ENCODE measurements at regions not wholly inside any gene's neighbourhood (a gene's known extent, or its start where the extent isn't known, plus 50 kb on each side); places are given as distances from the start of the nearest gene placed in this dataset.

- DNase-seq: no peak
Measured at GRCh38 chr3:127112796-127113570, 79.9 kb upstream of the PRR23E start.

DNA sequence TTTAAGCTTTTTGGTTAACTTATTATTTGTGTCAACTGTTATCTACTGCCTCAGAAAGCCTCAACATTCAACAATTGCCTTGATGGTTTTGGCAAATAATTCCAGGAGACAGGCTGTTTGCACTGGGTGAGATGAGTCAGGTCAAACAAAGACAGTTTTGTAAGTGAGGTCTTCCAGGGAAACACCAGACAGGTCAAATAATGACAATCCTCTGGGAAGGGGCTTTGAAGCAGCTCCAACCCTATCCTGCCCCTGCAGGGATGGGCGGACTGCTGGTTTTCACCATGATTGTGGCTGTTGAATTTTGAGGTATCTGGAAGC, 79.4 kb upstream of the PRR23E start:
- no peak for DNase-seq

- DNase-seq: no peak
Measured at GRCh38 chr3:127114337-127115070, 78.4 kb upstream of the PRR23E start.

GRCh38 chr3:127115691-127116351, 77.1 kb upstream of the PRR23E start:
- DNase-seq: no peak

DNA sequence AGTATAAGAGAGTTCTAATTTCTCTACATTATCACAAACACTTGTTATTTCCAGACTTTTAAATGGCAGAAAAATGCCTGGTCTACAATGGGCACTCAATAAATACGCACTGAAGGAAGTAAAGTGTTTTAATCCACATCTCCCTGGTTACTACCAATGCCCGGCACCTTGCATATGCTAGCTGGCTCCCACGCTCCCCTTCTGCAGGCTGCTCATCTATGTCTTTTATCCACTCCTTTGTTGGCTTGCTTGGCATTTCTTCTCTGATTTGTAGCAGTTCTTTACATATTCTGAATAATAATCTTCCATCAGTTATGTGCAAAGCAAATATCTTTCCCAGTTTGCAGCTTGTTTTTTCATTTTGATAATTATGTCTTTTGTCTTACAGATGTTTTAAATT, 74.6 kb upstream of the PRR23E start:
- no peak for DNase-seq

- DNase-seq: no peak
Measured at GRCh38 chr3:127119693-127120464, 73.1 kb upstream of the PRR23E start.

- no peak for DNase-seq
Measured at GRCh38 chr3:127120851-127121647, 71.9 kb upstream of the PRR23E start.

- no peak for DNase-seq
Measured at GRCh38 chr3:127121885-127122284, 71.0 kb upstream of the PRR23E start.

GRCh38 chr3:127123533-127123932, 69.4 kb upstream of the PRR23E start:
- no peak for DNase-seq

GRCh38 chr3:127124120-127124519, 68.8 kb upstream of the PRR23E start:
- no peak for DNase-seq

- no peak for DNase-seq
Measured at GRCh38 chr3:127131424-127132170, 61.3 kb upstream of the PRR23E start.

- DNase-seq: no peak
Measured at GRCh38 chr3:127132876-127133275, 60.1 kb upstream of the PRR23E start.

DNA sequence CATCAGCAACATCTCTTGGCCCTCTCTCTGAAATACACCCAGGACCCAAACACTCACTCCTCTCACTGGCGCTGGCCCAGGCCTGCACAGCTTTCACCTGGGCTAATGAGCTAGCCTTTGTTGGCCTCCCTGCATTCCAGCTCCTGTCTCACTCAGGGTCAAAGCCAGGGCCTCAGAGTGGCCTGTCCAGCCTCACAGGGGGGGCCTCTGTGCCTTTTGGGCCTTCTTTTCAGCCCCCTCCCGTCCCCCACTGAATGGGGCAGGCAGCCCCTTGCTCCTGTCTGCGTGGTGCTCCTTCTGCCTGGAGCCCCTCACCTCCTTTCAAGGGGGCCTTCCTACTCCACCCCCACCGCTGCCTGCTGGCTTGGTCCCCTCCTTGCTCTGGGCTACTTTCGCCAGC, 59.0 kb upstream of the PRR23E start:
- DNase-seq: no peak

DNA sequence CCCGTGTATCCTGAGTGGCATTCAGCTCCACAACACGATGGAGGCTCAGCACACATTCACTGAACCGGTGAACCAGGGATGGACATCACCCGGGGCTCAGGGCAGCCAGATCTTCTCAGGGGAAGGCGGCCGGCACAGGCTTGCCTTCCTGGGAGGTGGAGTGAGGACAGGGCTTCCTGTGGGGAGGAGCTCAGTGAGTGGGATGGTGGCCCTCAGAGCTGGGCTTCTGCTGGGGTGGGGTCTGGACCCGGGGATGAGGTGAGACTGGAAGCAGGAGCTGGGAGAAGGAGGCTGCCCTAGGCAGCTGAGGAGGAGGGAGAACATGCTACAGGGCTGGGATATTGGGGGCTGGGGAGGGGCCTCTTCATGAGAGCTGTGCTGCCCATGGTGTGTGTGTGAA, 58.5 kb upstream of the PRR23E start:
- DNase-seq: no peak

- no peak for DNase-seq
Measured at GRCh38 chr3:127134887-127135240, 58.1 kb upstream of the PRR23E start.

DNA sequence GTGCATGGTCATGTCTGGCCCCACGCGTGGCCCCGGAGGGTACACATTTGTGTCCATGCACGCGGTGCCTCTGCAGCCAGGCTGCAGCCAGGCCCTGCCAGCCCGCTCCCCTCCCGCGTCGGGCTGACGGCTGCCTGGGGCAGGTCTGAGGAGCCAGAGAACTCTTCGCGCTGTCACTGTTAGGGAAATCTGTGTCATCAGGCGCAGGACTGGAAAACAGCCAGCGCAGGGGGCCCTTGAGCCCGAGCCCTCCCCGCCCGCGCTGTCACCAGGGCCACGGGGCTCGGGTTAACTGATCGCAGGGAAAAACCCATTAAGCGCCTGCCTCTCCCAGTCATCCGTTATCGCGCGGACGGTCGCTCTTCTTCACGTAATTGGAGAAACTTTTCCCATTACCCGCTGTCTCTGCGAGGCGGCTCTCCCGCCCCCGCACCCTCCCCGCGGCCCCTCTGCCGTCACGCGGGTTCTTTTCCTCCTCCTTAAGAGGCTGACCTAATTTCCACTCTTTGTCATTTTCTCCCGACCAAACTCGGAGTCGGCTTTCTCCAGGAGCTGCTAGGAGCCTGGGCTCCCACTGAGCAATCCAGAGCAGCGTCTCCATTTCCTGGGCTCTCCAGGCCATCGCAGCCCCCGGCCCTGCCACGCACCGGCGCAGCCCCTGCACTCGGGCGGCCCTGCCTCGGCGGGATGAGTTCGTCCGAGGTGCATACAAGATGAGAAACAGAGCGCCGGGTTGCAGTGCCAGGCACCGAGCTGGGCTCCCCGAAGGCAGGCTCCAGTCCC, 57.5 kb upstream of the PRR23E start:
- DNase-seq: no peak

DNA sequence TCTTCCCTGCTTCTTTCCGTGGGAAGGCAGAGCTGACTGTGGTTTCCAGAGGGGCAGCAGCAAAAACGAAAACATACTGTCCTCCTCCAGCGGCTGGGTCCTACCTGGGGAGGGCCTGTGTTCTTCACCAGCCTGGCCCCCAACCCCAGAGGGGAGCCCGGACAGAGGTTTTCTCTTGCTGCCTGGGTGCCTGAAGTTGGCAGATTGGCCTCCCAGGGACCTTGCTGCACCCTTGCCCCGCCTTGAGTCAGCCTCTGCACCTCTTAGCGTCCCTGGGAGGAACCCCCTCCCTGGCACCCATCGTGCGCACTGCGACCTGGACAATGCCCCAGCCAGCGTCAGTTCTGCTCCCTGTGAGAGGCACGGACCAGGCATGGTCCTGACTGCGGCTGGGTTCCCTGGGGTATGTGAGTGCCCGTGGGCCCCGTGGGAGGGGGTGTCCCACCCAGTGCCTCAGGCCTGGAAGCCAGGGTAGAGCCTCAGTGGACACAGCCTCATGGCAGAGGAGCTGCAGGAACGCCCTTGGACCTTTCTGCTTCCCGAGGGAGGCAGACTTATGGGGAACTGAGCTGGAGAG, 56.8 kb upstream of the PRR23E start:
- no peak for DNase-seq

DNA sequence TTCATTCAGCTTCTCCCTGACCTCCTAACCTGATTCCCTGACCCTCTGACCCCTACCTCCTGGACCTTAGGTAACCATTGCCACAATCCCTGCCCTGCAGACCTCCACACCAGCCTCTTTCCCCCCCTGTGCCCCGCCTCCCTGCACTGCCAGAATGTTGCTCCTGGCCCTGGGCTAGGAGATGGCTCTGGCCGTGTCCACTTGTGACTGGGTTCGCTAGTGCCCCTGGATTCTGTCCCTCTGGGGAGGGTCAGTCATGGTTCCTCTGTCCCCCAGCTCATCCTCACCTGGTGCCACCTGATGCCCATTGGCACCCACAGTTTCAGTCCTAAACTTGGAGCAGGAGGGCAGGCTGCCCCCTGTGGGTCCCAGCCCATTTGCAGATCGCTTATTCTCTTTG, 56.2 kb upstream of the PRR23E start:
- DNase-seq: no peak

- no peak for DNase-seq
Measured at GRCh38 chr3:127137113-127137512, 55.8 kb upstream of the PRR23E start.

DNA sequence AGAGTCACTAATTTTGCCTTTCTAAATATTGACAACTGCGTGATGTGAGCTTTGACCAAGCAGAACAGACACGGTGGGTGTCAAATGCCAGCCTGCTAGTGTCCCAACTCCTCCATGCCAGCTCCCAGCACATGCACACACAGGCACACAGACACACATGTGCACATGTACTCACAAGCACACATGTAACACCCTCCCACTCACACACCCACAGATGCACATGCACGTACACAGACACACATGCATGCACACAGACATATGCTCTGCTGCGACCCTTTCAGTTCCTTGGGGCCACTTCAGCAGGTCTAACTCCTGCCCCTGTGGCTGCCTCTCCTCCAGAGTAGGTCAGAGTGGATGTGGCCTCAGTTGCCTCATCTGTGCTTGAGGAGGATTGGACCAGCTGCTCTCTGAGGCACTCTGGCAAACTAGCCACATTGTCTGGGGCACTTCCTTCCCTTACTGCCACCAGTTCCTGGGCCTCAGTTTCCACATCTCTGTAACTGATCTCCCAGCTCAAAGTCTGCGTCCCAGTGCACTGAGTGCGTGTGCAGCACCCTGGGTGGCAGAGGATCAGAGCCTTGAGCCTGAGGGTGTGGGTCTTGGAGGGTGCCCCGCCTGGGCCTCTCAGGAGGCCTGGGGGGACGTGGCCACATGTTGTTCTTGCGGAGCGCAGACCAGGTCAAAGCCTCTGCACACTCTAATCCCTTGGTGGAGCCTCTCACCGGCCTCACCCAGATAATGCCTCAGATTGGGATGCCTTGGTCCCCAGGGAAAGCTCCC, 55.0 kb upstream of the PRR23E start:
- no peak for DNase-seq
